ENCODE measurements at regions not wholly inside any gene's neighbourhood (a gene's known extent, or its start where the extent isn't known, plus 50 kb on each side); places are given as distances from the start of the nearest gene placed in this dataset.
"Not testable (repeated sequence)": the region's sequence is repeated elsewhere in the genome, so short reads cannot be mapped to it uniquely, and the experiment has no call there.

GRCh38 chr4:33470805-33471204 lies 2750.6 kb downstream of the PCDH7 start:
- DNase-seq, result no peak

- no peak for DNase-seq
Measured at GRCh38 chr4:33477715-33478114, 2757.5 kb downstream of the PCDH7 start.

- DNase-seq, result no peak
Measured at GRCh38 chr4:33482773-33483172, 2761.5 kb downstream of the ARAP2 start.

- DNase-seq, result no peak
Measured at GRCh38 chr4:33485111-33485510, 2759.2 kb downstream of the ARAP2 start.

GRCh38 chr4:33493231-33493630 lies 2751.1 kb downstream of the ARAP2 start:
- DNase-seq, result no peak

GRCh38 chr4:33494150-33494549 lies 2750.2 kb downstream of the ARAP2 start:
- DNase-seq, result no peak

- not testable (repeated sequence) for DNase-seq
Measured at GRCh38 chr4:33501587-33501986, 2742.7 kb downstream of the ARAP2 start.

GRCh38 chr4:33512397-33512796 lies 2731.9 kb downstream of the ARAP2 start:
- no peak for DNase-seq

- no peak for DNase-seq
Measured at GRCh38 chr4:33518856-33519255, 2725.5 kb downstream of the ARAP2 start.

GRCh38 chr4:33532821-33533220 lies 2711.5 kb downstream of the ARAP2 start:
- DNase-seq, result no peak

- DNase-seq, result no peak
Measured at GRCh38 chr4:33536898-33537297, 2707.4 kb downstream of the ARAP2 start.

- DNase-seq, result peak; percentile 36
Measured at GRCh38 chr4:33537527-33537926, 2706.8 kb downstream of the ARAP2 start.

GRCh38 chr4:33543941-33544450 lies 2700.3 kb downstream of the ARAP2 start:
- DNase-seq, result no peak

- DNase-seq, result no peak
Measured at GRCh38 chr4:33551244-33551643, 2693.1 kb downstream of the ARAP2 start.

GRCh38 chr4:33561259-33561658 lies 2683.1 kb downstream of the ARAP2 start:
- DNase-seq, result no peak

- no peak for DNase-seq
Measured at GRCh38 chr4:33566649-33567048, 2677.7 kb downstream of the ARAP2 start.

- DNase-seq, result no peak
Measured at GRCh38 chr4:33577791-33578190, 2666.5 kb downstream of the ARAP2 start.

- no peak for DNase-seq
Measured at GRCh38 chr4:33579951-33580350, 2664.4 kb downstream of the ARAP2 start.

- no peak for DNase-seq
Measured at GRCh38 chr4:33592701-33593100, 2651.6 kb downstream of the ARAP2 start.

GRCh38 chr4:33606951-33607350 lies 2637.4 kb downstream of the ARAP2 start:
- DNase-seq, result no peak

GRCh38 chr4:33616121-33616520 lies 2628.2 kb downstream of the ARAP2 start:
- no peak for DNase-seq

GRCh38 chr4:33625748-33626147 lies 2618.6 kb downstream of the ARAP2 start:
- DNase-seq, result no peak

GRCh38 chr4:33626221-33626620 lies 2618.1 kb downstream of the ARAP2 start:
- no peak for DNase-seq

- DNase-seq, result no peak
Measured at GRCh38 chr4:33628296-33628695, 2616.0 kb downstream of the ARAP2 start.

GRCh38 chr4:33649015-33649414 lies 2595.3 kb downstream of the ARAP2 start:
- no peak for DNase-seq

GRCh38 chr4:33649471-33649870 lies 2594.8 kb downstream of the ARAP2 start:
- no peak for DNase-seq

Data from NCI-H1048 (cell line).